Endodermal cell (in vitro differentiated cells): ENCODE measurements at regions not wholly inside any gene's neighbourhood (a gene's known extent, or its start where the extent isn't known, plus 50 kb on each side); places are given as distances from the start of the nearest gene placed in this dataset.

Experiments used
- DNase-seq: peaks from one replicate; pipeline ENCODE4 v3.0.0-alpha.2; 2017
- H3K27ac ChIP-seq: 2 replicates; pipeline ENCODE4 v1.5.1; 2013; ENCODE audit warnings: mild to moderate bottlenecking, low read depth, low read length, moderate library complexity
- H3K27me3 ChIP-seq: 2 replicates; pipeline ENCODE4 v1.6.1; 2013; ENCODE audit warnings: mild to moderate bottlenecking, low read length, moderate library complexity; ENCODE audit not compliant: insufficient read depth, control insufficient read depth, poor library complexity, severe bottlenecking
- H3K36me3 ChIP-seq: 2 replicates; pipeline ENCODE4 v1.7.0; 2013; ENCODE audit warnings: mild to moderate bottlenecking, low read length, moderate library complexity; ENCODE audit not compliant: control insufficient read depth, insufficient read depth
- H3K4me1 ChIP-seq: one replicate; pipeline ENCODE4 v1.7.0; 2013; ENCODE audit warnings: low read length; ENCODE audit not compliant: control insufficient read depth, insufficient read depth
- H3K4me3 ChIP-seq: 2 replicates; pipeline ENCODE4 v1.5.1; 2013; ENCODE audit warnings: mild to moderate bottlenecking, low read length, moderate library complexity
- H3K9ac ChIP-seq: 2 replicates; pipeline ENCODE4 v1.6.1; 2013; ENCODE audit warnings: mild to moderate bottlenecking, low read length, moderate library complexity; ENCODE audit not compliant: poor library complexity, severe bottlenecking; ENCODE audit errors: extremely low read depth
- H3K9me3 ChIP-seq: 2 replicates; pipeline ENCODE4 v1.6.1; 2013; ENCODE audit warnings: mild to moderate bottlenecking, low read length, moderate library complexity; ENCODE audit not compliant: control insufficient read depth
- H3K27ac Mint-ChIP-seq: 2 replicates; pipeline ENCODE4 v1.8.0; 2020; ENCODE audit warnings: mixed read lengths
- H3K27me3 Mint-ChIP-seq: 2 replicates; pipeline ENCODE4 v1.8.0; 2021; ENCODE audit warnings: mild to moderate bottlenecking, mixed read lengths; ENCODE audit not compliant: insufficient read depth
- H3K36me3 Mint-ChIP-seq: 2 replicates; pipeline ENCODE4 v1.8.0; 2020; ENCODE audit warnings: low read depth, mixed read lengths
- H3K4me1 Mint-ChIP-seq: 2 replicates; pipeline ENCODE4 v1.8.0; 2020; ENCODE audit warnings: mixed read lengths
- H3K4me3 Mint-ChIP-seq: 2 replicates; pipeline ENCODE4 v1.8.0; 2020; ENCODE audit warnings: mild to moderate bottlenecking, moderate library complexity, mixed read lengths
- H3K9me3 Mint-ChIP-seq: 2 replicates; pipeline ENCODE4 v1.8.0; 2020; ENCODE audit warnings: mild to moderate bottlenecking, mixed read lengths
- WGBS, 2 experiments: methylation state at CpG; one replicate each; pipeline versions ENCODE4 v1.1.5 to v1.1.7; 2013; ENCODE audit warnings: missing lambda C conversion rate in 2 of 2, mixed read lengths in 1 of 2; ENCODE audit not compliant: insufficient coverage in 1 of 2, insufficient read length in 1 of 2; 5-methylcytosine and 5-hydroxymethylcytosine counted together
- TF ChIP-seq, protein P1 (sequence below): fragments of 200-600 bp; sonication (generic); conservative IDR thresholded peaks from 2 replicates; pipeline ENCODE4 v1.5.0; 2021; ENCODE audit warnings: antibody characterized with exemption, mild to moderate bottlenecking

DNA sequence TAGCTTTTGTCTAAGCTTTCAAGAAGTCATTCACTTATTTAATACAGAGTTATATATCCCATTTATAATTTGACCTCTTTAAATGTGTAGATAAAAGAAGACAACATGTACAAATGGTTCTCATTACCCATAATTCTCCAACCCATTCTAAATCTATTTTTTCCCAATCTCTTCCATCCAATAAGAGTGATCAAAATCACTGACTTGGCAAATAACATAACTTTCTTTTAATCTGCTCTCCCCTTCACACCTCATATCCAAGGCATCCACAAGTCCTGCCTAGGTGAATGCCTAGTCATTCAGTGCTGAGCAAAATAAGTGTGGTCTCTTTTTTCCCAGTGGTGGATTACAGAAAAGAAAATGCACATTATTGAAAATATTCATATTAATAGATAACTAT, 1231.1 kb downstream of the CDH11 start:
- Histone ChIP-seq H3K4me1 (no peaks in the 10 kb centered on the region), H3K36me3 (no peaks in the 10 kb centered on the region), H3K9ac (no peak overlapping the region), H3K9me3 (no peaks in the 10 kb centered on the region), H3K4me3 (no peak overlapping the region), H3K27ac (no peak overlapping the region), H3K27me3 (no peaks in the 10 kb centered on the region)
- DNase-seq, result no peak
- TF ChIP-seq, protein P1, sequence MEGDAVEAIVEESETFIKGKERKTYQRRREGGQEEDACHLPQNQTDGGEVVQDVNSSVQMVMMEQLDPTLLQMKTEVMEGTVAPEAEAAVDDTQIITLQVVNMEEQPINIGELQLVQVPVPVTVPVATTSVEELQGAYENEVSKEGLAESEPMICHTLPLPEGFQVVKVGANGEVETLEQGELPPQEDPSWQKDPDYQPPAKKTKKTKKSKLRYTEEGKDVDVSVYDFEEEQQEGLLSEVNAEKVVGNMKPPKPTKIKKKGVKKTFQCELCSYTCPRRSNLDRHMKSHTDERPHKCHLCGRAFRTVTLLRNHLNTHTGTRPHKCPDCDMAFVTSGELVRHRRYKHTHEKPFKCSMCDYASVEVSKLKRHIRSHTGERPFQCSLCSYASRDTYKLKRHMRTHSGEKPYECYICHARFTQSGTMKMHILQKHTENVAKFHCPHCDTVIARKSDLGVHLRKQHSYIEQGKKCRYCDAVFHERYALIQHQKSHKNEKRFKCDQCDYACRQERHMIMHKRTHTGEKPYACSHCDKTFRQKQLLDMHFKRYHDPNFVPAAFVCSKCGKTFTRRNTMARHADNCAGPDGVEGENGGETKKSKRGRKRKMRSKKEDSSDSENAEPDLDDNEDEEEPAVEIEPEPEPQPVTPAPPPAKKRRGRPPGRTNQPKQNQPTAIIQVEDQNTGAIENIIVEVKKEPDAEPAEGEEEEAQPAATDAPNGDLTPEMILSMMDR, result no peak
- Mint-ChIP-seq H3K27ac (no peak overlapping the region), H3K36me3 (no peaks in the 10 kb centered on the region), H3K4me1 (no peaks in the 10 kb centered on the region), H3K27me3 (no peaks in the 10 kb centered on the region), H3K4me3 (no peak overlapping the region), H3K9me3 (peaks cover 3% of the 10 kb centered on the region)

DNA sequence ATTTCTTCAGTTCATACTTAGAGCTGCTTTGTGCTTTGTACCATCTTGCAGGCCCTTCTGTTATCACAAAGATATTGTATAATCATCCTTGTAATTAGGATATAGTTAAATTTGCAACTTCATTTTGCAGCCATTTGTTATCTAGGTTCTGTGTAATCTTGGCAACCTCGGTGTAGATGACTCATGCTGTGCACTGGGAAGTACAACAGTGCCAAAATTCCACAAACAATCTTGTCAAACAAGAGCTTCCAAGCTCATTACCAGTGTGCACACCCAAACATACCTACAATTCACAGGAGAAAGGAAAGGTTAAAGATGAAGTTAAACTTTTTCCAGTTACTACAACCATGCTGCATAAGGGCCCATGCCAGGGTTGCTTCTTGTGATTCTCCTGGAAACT, 1231.8 kb downstream of the CDH11 start:
- Mint-ChIP-seq H3K9me3 (peaks cover 3% of the 10 kb centered on the region), H3K36me3 (no peaks in the 10 kb centered on the region), H3K27ac (no peak overlapping the region), H3K4me3 (no peak overlapping the region), H3K4me1 (no peaks in the 10 kb centered on the region), H3K27me3 (no peaks in the 10 kb centered on the region)
- no peak for DNase-seq
- TF ChIP-seq, protein P1, result no peak
- H3K27ac ChIP-seq, result no peak overlapping the region
- no peaks in the 10 kb centered on the region for H3K27me3 ChIP-seq
- no peaks in the 10 kb centered on the region for H3K4me1 ChIP-seq
- WGBS, 2 experiments, result 100% methylated on average over 1 of the region's 1 CpG; no CpG with 5 or more reads in 1 of the 2 experiments
- no peaks in the 10 kb centered on the region for H3K9me3 ChIP-seq
- H3K9ac ChIP-seq, result no peak overlapping the region
- no peaks in the 10 kb centered on the region for H3K36me3 ChIP-seq
- H3K4me3 ChIP-seq, result no peak overlapping the region

DNA sequence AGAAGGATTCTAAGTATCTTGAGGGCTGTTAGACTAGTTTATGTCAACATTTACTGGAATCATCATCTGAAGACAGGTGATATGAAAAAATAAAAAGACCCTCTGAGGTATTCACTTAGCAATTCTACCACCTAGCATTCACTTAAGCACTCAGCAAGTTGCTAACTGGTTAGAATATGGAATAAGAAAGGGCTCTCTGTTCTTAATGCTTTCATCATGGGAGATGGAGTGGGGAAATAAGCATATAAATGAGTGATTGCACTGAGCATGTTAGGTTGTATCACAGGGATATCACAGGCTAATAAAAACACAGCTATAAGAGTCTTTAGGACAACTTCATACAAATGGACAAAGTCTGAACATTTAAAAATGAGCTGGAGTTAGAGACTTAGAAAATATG, 1238.8 kb downstream of the CDH11 start:
- H3K36me3 Mint-ChIP-seq, result no peaks in the 10 kb centered on the region
- H3K4me1 Mint-ChIP-seq, result peaks cover 5% of the 10 kb centered on the region
- DNase-seq, result no peak
- TF ChIP-seq, protein P1, result no peak
- Histone ChIP-seq H3K9ac (no peak overlapping the region), H3K27ac (no peak overlapping the region), H3K4me3 (no peak overlapping the region), H3K9me3 (no peaks in the 10 kb centered on the region), H3K4me1 (no peaks in the 10 kb centered on the region), H3K36me3 (no peaks in the 10 kb centered on the region), H3K27me3 (no peaks in the 10 kb centered on the region)
- H3K9me3 Mint-ChIP-seq, result no peaks in the 10 kb centered on the region
- H3K27ac Mint-ChIP-seq, result no peak overlapping the region
- no peaks in the 10 kb centered on the region for H3K27me3 Mint-ChIP-seq
- H3K4me3 Mint-ChIP-seq, result no peak overlapping the region
